HEK293 (cell line): ENCODE measurements at regions not wholly inside any gene's neighbourhood (a gene's known extent, or its start where the extent isn't known, plus 50 kb on each side); places are given as distances from the start of the nearest gene placed in this dataset.

Source experiments
- BCL11B ChIP-seq: fragments of 450-650 bp; formaldehyde crosslinking; IDR thresholded peaks from 2 replicates; pipeline ENCODE4 v1.5.1; 2016; ENCODE audit warnings: low read depth, missing biosample characterization, missing genetic modification characterization
- FEZF1 ChIP-seq: fragments of 450-650 bp; formaldehyde crosslinking; IDR thresholded peaks from 2 replicates; pipeline ENCODE4 v1.5.1; 2016; ENCODE audit warnings: missing biosample characterization, missing genetic modification characterization
- GLI2 ChIP-seq: fragments of 450-650 bp; formaldehyde crosslinking; IDR thresholded peaks from 2 replicates; pipeline ENCODE4; 2017; ENCODE audit warnings: missing biosample characterization, missing genetic modification characterization, low read depth, borderline replicate concordance
- HOXD13 ChIP-seq: sonication (generic); formaldehyde crosslinking; IDR thresholded peaks from 2 replicates; pipeline ENCODE4 v1.8.0; 2022; ENCODE audit warnings: missing genetic modification reagents, borderline replicate concordance
- IKZF3 ChIP-seq: fragments of 450-650 bp; IDR thresholded peaks from 2 replicates; pipeline ENCODE4 v1.5.0; 2018; ENCODE audit warnings: missing biosample characterization, mild to moderate bottlenecking, missing genetic modification characterization, moderate library complexity
- KLF10 ChIP-seq: fragments of 450-650 bp; IDR thresholded peaks from 2 replicates; pipeline ENCODE4 v1.5.1; 2018; ENCODE audit warnings: missing biosample characterization, mild to moderate bottlenecking, missing genetic modification characterization
- KLF16 ChIP-seq: fragments of 450-650 bp; formaldehyde crosslinking; IDR thresholded peaks from 2 replicates; pipeline ENCODE4 v1.5.1; 2017; ENCODE audit warnings: missing biosample characterization, missing genetic modification characterization
- RBAK ChIP-seq: fragments of 450-650 bp; formaldehyde crosslinking; IDR thresholded peaks from 2 replicates; pipeline ENCODE4 v1.5.1; 2016; ENCODE audit warnings: missing biosample characterization, missing genetic modification characterization
- TCF7L2 ChIP-seq: IDR thresholded peaks from 2 replicates; pipeline ENCODE4 v1.6.1; 2011; ENCODE audit warnings: low read depth, mild to moderate bottlenecking, inconsistent platforms, low read length, moderate library complexity, borderline replicate concordance
- ZFHX2 ChIP-seq: fragments of 450-650 bp; formaldehyde crosslinking; conservative IDR thresholded peaks from 2 replicates; pipeline ENCODE4 v1.5.1; 2016; ENCODE audit warnings: missing biosample characterization, missing genetic modification characterization
- ZFP37 ChIP-seq: fragments of 450-650 bp; formaldehyde crosslinking; IDR thresholded peaks from 2 replicates; pipeline ENCODE4 v1.5.1; 2016; ENCODE audit warnings: missing biosample characterization, missing genetic modification characterization
- ZNF10 ChIP-seq: fragments of 450-650 bp; formaldehyde crosslinking; IDR thresholded peaks from 2 replicates; pipeline ENCODE4 v1.5.1; 2017; ENCODE audit warnings: missing biosample characterization, missing genetic modification characterization
- ZNF112 ChIP-seq: fragments of 450-650 bp; formaldehyde crosslinking; IDR thresholded peaks from 2 replicates; pipeline ENCODE4 v1.5.0; 2017; ENCODE audit warnings: missing biosample characterization, missing genetic modification characterization
- ZNF157 ChIP-seq: fragments of 450-650 bp; formaldehyde crosslinking; IDR thresholded peaks from 2 replicates; pipeline ENCODE4 v1.5.1; 2016; ENCODE audit warnings: missing biosample characterization, missing genetic modification characterization
- ZNF169 ChIP-seq: fragments of 450-650 bp; formaldehyde crosslinking; IDR thresholded peaks from 2 replicates; pipeline ENCODE4 v1.5.1; 2016; ENCODE audit warnings: missing biosample characterization, missing genetic modification characterization
- ZNF2 ChIP-seq: fragments of 450-650 bp; formaldehyde crosslinking; IDR thresholded peaks from 2 replicates; pipeline ENCODE4 v1.5.1; 2016; ENCODE audit warnings: missing biosample characterization, missing genetic modification characterization
- ZNF514 ChIP-seq: fragments of 450-650 bp; formaldehyde crosslinking; IDR thresholded peaks from 2 replicates; pipeline ENCODE4 v1.5.1; 2016; ENCODE audit warnings: missing biosample characterization, missing genetic modification characterization
- ZNF555 ChIP-seq: fragments of 450-650 bp; formaldehyde crosslinking; conservative IDR thresholded peaks from 2 replicates; pipeline ENCODE4 v1.5.1; 2017; ENCODE audit warnings: missing biosample characterization, mild to moderate bottlenecking, missing genetic modification characterization, inconsistent platforms
- ZNF571 ChIP-seq: fragments of 450-650 bp; formaldehyde crosslinking; IDR thresholded peaks from 2 replicates; pipeline ENCODE4 v1.5.0; 2017; ENCODE audit warnings: missing biosample characterization, missing genetic modification characterization
- ZNF580 ChIP-seq: fragments of 450-650 bp; formaldehyde crosslinking; IDR thresholded peaks from 2 replicates; pipeline ENCODE4 v1.5.1; 2016; ENCODE audit warnings: missing biosample characterization, missing genetic modification characterization
- ZNF596 ChIP-seq: fragments of 450-650 bp; IDR thresholded peaks from 2 replicates; pipeline ENCODE4 v1.5.0; 2018; ENCODE audit warnings: missing biosample characterization, mild to moderate bottlenecking, missing genetic modification characterization, moderate library complexity
- ZNF610 ChIP-seq: fragments of 450-650 bp; formaldehyde crosslinking; IDR thresholded peaks from 2 replicates; pipeline ENCODE4 v1.5.1; 2016; ENCODE audit warnings: missing biosample characterization, missing genetic modification characterization, borderline replicate concordance
- ZNF626 ChIP-seq: fragments of 450-650 bp; sonication (Bioruptor Pico); formaldehyde crosslinking; IDR thresholded peaks from 2 replicates; pipeline ENCODE4 v1.5.1; 2018; ENCODE audit warnings: missing biosample characterization, missing genetic modification characterization, inconsistent platforms
- ZNF658 ChIP-seq: fragments of 450-650 bp; formaldehyde crosslinking; IDR thresholded peaks from 2 replicates; pipeline ENCODE4; 2016; ENCODE audit warnings: missing biosample characterization, missing genetic modification characterization
- ZNF660 ChIP-seq: fragments of 450-650 bp; IDR thresholded peaks from 2 replicates; pipeline ENCODE4 v1.5.1; 2018; ENCODE audit warnings: missing biosample characterization, mild to moderate bottlenecking, missing genetic modification characterization
- ZSCAN30 ChIP-seq: fragments of 450-650 bp; IDR thresholded peaks from 2 replicates; pipeline ENCODE4 v1.5.1; 2018; ENCODE audit warnings: missing biosample characterization, mild to moderate bottlenecking, missing genetic modification characterization, moderate library complexity
- TF ChIP-seq, protein P1 (sequence below): fragments of 450-650 bp; formaldehyde crosslinking; IDR thresholded peaks from 2 replicates; pipeline ENCODE4 v1.5.1; 2016; ENCODE audit warnings: missing biosample characterization, missing genetic modification characterization
- TF ChIP-seq, protein P2 (sequence below): fragments of 450-650 bp; formaldehyde crosslinking; IDR thresholded peaks from 2 replicates; pipeline ENCODE4 v1.5.1; 2016; ENCODE audit warnings: missing biosample characterization, missing genetic modification characterization, borderline replicate concordance
- TF ChIP-seq, protein P3 (sequence below): fragments of 450-650 bp; formaldehyde crosslinking; IDR thresholded peaks from 2 replicates; pipeline ENCODE4 v1.5.1; 2016; ENCODE audit warnings: missing biosample characterization, missing genetic modification characterization
- TF ChIP-seq, protein P4 (sequence below): fragments of 450-650 bp; formaldehyde crosslinking; IDR thresholded peaks from 2 replicates; pipeline ENCODE4 v1.5.1; 2016; ENCODE audit warnings: missing biosample characterization, missing genetic modification characterization

GRCh38 chr6:100296810-100297544, 167.7 kb downstream of the SIM1 start (continued):
- TF ChIP-seq KLF10 (no peak), HOXD13 (CRISPR knock-in tag) (no peak), ZNF658 (tag by site-specific recombination) (no peak), KLF16 (no peak), TCF7L2 (peak; percentile 72; the same call in 1 of the 2 replicates), FEZF1 (tag by site-specific recombination) (peak; percentile 28; the same call in 1 of the 2 replicates), BCL11B (no peak), RBAK (no peak), ZNF580 (tag by site-specific recombination) (0 out of 2 replicates have a peak, but pooled peaks have one; percentile 40), ZNF157 (tag by site-specific recombination) (no peak), ZNF660 (peak; percentile 89), ZNF626 (tag by site-specific recombination) (no peak), ZNF10 (tag by site-specific recombination) (no peak), ZNF571 (tag by site-specific recombination) (no peak), GLI2 (tag by site-specific recombination) (peak; percentile 34; the same call in 1 of the 2 replicates), ZNF112 (no peak), ZNF514 (tag by site-specific recombination) (no peak), ZNF2 (tag by site-specific recombination) (peak; percentile 78; the same call in 1 of the 2 replicates), ZSCAN30 (peak; percentile 29; the same call in 1 of the 2 replicates), ZFHX2 (tag by site-specific recombination) (peak; percentile 75), ZNF610 (tag by site-specific recombination) (no peak), ZFP37 (tag by site-specific recombination) (no peak), IKZF3 (tag by site-specific recombination) (peak; percentile 27; the same call in 1 of the 2 replicates), ZNF596 (tag by site-specific recombination) (no peak), ZNF169 (tag by site-specific recombination) (no peak), ZNF555 (tag by site-specific recombination) (no peak)
- TF ChIP-seq, protein P1, sequence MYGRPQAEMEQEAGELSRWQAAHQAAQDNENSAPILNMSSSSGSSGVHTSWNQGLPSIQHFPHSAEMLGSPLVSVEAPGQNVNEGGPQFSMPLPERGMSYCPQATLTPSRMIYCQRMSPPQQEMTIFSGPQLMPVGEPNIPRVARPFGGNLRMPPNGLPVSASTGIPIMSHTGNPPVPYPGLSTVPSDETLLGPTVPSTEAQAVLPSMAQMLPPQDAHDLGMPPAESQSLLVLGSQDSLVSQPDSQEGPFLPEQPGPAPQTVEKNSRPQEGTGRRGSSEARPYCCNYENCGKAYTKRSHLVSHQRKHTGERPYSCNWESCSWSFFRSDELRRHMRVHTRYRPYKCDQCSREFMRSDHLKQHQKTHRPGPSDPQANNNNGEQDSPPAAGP (tag by site-specific recombination): no peak
- TF ChIP-seq, protein P2, sequence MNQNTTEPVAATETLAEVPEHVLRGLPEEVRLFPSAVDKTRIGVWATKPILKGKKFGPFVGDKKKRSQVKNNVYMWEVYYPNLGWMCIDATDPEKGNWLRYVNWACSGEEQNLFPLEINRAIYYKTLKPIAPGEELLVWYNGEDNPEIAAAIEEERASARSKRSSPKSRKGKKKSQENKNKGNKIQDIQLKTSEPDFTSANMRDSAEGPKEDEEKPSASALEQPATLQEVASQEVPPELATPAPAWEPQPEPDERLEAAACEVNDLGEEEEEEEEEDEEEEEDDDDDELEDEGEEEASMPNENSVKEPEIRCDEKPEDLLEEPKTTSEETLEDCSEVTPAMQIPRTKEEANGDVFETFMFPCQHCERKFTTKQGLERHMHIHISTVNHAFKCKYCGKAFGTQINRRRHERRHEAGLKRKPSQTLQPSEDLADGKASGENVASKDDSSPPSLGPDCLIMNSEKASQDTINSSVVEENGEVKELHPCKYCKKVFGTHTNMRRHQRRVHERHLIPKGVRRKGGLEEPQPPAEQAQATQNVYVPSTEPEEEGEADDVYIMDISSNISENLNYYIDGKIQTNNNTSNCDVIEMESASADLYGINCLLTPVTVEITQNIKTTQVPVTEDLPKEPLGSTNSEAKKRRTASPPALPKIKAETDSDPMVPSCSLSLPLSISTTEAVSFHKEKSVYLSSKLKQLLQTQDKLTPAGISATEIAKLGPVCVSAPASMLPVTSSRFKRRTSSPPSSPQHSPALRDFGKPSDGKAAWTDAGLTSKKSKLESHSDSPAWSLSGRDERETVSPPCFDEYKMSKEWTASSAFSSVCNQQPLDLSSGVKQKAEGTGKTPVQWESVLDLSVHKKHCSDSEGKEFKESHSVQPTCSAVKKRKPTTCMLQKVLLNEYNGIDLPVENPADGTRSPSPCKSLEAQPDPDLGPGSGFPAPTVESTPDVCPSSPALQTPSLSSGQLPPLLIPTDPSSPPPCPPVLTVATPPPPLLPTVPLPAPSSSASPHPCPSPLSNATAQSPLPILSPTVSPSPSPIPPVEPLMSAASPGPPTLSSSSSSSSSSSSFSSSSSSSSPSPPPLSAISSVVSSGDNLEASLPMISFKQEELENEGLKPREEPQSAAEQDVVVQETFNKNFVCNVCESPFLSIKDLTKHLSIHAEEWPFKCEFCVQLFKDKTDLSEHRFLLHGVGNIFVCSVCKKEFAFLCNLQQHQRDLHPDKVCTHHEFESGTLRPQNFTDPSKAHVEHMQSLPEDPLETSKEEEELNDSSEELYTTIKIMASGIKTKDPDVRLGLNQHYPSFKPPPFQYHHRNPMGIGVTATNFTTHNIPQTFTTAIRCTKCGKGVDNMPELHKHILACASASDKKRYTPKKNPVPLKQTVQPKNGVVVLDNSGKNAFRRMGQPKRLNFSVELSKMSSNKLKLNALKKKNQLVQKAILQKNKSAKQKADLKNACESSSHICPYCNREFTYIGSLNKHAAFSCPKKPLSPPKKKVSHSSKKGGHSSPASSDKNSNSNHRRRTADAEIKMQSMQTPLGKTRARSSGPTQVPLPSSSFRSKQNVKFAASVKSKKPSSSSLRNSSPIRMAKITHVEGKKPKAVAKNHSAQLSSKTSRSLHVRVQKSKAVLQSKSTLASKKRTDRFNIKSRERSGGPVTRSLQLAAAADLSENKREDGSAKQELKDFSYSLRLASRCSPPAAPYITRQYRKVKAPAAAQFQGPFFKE (tag by site-specific recombination): no peak
- TF ChIP-seq, protein P3, sequence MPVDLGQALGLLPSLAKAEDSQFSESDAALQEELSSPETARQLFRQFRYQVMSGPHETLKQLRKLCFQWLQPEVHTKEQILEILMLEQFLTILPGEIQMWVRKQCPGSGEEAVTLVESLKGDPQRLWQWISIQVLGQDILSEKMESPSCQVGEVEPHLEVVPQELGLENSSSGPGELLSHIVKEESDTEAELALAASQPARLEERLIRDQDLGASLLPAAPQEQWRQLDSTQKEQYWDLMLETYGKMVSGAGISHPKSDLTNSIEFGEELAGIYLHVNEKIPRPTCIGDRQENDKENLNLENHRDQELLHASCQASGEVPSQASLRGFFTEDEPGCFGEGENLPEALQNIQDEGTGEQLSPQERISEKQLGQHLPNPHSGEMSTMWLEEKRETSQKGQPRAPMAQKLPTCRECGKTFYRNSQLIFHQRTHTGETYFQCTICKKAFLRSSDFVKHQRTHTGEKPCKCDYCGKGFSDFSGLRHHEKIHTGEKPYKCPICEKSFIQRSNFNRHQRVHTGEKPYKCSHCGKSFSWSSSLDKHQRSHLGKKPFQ: no peak
- TF ChIP-seq, protein P4, sequence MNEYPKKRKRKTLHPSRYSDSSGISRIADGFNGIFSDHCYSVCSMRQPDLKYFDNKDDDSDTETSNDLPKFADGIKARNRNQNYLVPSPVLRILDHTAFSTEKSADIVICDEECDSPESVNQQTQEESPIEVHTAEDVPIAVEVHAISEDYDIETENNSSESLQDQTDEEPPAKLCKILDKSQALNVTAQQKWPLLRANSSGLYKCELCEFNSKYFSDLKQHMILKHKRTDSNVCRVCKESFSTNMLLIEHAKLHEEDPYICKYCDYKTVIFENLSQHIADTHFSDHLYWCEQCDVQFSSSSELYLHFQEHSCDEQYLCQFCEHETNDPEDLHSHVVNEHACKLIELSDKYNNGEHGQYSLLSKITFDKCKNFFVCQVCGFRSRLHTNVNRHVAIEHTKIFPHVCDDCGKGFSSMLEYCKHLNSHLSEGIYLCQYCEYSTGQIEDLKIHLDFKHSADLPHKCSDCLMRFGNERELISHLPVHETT (tag by site-specific recombination): peak; percentile 83
